A549 (cell line): ENCODE measurements at regions not wholly inside any gene's neighbourhood (a gene's known extent, or its start where the extent isn't known, plus 50 kb on each side); places are given as distances from the start of the nearest gene placed in this dataset.

ENCODE experiments used
- CHD4 ChIP-seq: fragments of 200-600 bp; sonication (generic); IDR thresholded peaks from 2 replicates; pipeline ENCODE4 v1.6.1; 2016; ENCODE audit warnings: antibody characterized with exemption, mild to moderate bottlenecking, borderline replicate concordance
- CTCF ChIP-seq: fragments of >200 bp; sonication (Bioruptor Twin); formaldehyde crosslinking; IDR thresholded peaks from 3 replicates; pipeline ENCODE4 v1.5.1; 2016
- FOSL2 ChIP-seq, 2 experiments: fragments of 450-650 bp in 1 of 2; fragments of >200 bp in 1 of 2; sonication (Bioruptor Twin) in 1 of 2; formaldehyde crosslinking; IDR thresholded peaks; 2 replicates each; pipeline versions ENCODE4 v1.5.0 to v1.6.1; 2016 to 2020; ENCODE audit warnings: mild to moderate bottlenecking in 1 of 2, moderate library complexity in 1 of 2
- KDM1A ChIP-seq: fragments of 200-600 bp; sonication (generic); IDR thresholded peaks from 2 replicates; pipeline ENCODE4 v1.6.1; 2016; ENCODE audit warnings: low read depth, mild to moderate bottlenecking
- MAFK ChIP-seq: fragments of 450-650 bp; IDR thresholded peaks from 2 replicates; pipeline ENCODE4 v1.6.1; 2014; ENCODE audit not compliant: partially characterized antibody
- POLR2A ChIP-seq: IDR thresholded peaks from 2 replicates; pipeline ENCODE4 v1.6.1; 2012; ENCODE audit warnings: mild to moderate bottlenecking, low read length
- REST ChIP-seq: fragments of 200-600 bp; sonication (generic); IDR thresholded peaks from 2 replicates; pipeline ENCODE4 v1.6.1; 2016; ENCODE audit warnings: antibody characterized with exemption, mild to moderate bottlenecking, moderate library complexity
- TF ChIP-seq, protein P1 (sequence below): fragments of 250-450 bp; sonication (Bioruptor Pico); IDR thresholded peaks from 2 replicates; pipeline ENCODE4 v1.5.0; 2021; ENCODE audit warnings: mild to moderate bottlenecking, moderate library complexity, borderline replicate concordance

GRCh38 chr15:94889153-94889552, 657.8 kb downstream of the MCTP2 start:
- TF ChIP-seq CTCF (no peak), KDM1A (no peak), FOSL2 (IDR thresholded peaks at IDR 0.05) (no peak), FOSL2 (CRISPR knock-in tag; IDR thresholded peaks at IDR 0.05) (no peak), CHD4 (no peak), MAFK (no peak), REST (no peak), POLR2A (no peak)
- TF ChIP-seq, protein P1, sequence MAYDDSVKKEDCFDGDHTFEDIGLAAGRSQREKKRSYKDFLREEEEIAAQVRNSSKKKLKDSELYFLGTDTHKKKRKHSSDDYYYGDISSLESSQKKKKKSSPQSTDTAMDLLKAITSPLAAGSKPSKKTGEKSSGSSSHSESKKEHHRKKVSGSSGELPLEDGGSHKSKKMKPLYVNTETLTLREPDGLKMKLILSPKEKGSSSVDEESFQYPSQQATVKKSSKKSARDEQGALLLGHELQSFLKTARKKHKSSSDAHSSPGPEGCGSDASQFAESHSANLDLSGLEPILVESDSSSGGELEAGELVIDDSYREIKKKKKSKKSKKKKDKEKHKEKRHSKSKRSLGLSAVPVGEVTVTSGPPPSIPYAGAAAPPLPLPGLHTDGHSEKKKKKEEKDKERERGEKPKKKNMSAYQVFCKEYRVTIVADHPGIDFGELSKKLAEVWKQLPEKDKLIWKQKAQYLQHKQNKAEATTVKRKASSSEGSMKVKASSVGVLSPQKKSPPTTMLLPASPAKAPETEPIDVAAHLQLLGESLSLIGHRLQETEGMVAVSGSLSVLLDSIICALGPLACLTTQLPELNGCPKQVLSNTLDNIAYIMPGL (CRISPR knock-in tag): no peak
